ENCODE measurements at regions not wholly inside any gene's neighbourhood (a gene's known extent, or its start where the extent isn't known, plus 50 kb on each side); places are given as distances from the start of the nearest gene placed in this dataset.

DNA sequence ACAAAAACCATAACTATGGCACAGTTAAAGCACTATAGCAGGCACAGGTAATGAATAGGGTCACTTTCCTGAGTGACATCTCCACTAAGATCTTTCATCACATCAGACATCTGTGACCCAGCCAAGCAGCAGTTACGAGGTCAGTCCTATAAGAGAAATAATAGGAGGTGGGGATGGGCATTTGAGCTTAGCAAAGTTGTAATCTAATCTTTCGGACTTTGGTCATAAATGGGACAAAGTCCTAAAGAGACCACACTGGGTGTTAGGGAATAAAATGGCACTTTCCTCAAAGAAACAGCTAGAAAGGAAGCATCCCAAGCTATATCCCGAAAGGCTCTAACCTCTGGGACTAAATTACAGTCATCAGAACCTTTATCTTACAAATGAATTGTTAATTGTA is 432.2 kb downstream of the PIK3R1 start:
- no peak for TF ChIP-seq ZFX (IDR thresholded peaks at IDR 0.05)
- TF ChIP-seq EZH2 (IDR thresholded peaks at IDR 0.05), result no peak
- TF ChIP-seq POLR2A (IDR thresholded peaks at IDR 0.05; ENCODE audit: borderline replicate concordance, extremely low read depth, insufficient read depth, insufficient read length), result no peak

All from HCT116 (cell line).